ENCODE measurements at regions not wholly inside any gene's neighbourhood (a gene's known extent, or its start where the extent isn't known, plus 50 kb on each side); places are given as distances from the start of the nearest gene placed in this dataset.

DNA sequence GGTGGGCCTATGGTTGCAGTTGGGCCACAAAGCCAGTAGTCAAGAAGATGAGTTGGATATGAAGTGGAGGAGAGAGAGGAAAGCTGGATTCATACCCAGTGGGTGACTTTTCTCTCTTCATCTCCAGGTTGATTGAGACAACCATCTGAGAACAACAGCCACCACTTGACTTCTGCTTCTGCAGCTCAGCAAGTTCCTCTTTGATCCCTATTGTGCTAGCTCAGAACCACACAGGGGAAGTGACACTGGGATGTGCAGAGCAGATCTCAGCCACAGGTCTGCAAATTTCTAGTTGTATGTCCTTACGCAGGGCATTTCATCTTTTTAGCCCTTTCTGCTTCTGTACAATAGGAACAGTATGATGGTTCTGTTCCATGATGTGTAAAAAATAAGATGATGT is 459.2 kb upstream of the ARRDC4 start:
- TF ChIP-seq, protein P1, sequence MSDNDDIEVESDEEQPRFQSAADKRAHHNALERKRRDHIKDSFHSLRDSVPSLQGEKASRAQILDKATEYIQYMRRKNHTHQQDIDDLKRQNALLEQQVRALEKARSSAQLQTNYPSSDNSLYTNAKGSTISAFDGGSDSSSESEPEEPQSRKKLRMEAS (CRISPR knock-in tag; IDR thresholded peaks at IDR 0.05), result no peak
- TF ChIP-seq, protein P2, sequence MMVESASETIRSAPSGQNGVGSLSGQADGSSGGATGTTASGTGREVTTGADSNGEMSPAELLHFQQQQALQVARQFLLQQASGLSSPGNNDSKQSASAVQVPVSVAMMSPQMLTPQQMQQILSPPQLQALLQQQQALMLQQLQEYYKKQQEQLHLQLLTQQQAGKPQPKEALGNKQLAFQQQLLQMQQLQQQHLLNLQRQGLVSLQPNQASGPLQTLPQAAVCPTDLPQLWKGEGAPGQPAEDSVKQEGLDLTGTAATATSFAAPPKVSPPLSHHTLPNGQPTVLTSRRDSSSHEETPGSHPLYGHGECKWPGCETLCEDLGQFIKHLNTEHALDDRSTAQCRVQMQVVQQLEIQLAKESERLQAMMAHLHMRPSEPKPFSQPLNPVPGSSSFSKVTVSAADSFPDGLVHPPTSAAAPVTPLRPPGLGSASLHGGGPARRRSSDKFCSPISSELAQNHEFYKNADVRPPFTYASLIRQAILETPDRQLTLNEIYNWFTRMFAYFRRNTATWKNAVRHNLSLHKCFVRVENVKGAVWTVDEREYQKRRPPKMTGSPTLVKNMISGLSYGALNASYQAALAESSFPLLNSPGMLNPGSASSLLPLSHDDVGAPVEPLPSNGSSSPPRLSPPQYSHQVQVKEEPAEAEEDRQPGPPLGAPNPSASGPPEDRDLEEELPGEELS (CRISPR knock-in tag; IDR thresholded peaks at IDR 0.05), result no peak
- TF ChIP-seq, protein P3, sequence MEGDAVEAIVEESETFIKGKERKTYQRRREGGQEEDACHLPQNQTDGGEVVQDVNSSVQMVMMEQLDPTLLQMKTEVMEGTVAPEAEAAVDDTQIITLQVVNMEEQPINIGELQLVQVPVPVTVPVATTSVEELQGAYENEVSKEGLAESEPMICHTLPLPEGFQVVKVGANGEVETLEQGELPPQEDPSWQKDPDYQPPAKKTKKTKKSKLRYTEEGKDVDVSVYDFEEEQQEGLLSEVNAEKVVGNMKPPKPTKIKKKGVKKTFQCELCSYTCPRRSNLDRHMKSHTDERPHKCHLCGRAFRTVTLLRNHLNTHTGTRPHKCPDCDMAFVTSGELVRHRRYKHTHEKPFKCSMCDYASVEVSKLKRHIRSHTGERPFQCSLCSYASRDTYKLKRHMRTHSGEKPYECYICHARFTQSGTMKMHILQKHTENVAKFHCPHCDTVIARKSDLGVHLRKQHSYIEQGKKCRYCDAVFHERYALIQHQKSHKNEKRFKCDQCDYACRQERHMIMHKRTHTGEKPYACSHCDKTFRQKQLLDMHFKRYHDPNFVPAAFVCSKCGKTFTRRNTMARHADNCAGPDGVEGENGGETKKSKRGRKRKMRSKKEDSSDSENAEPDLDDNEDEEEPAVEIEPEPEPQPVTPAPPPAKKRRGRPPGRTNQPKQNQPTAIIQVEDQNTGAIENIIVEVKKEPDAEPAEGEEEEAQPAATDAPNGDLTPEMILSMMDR (IDR thresholded peaks at IDR 0.05), result no peak
- TF ChIP-seq CREM (CRISPR knock-in tag; IDR thresholded peaks at IDR 0.05), result no peak
- TF ChIP-seq ATF1 (CRISPR knock-in tag; IDR thresholded peaks at IDR 0.05), result no peak
- TF ChIP-seq, protein P4, sequence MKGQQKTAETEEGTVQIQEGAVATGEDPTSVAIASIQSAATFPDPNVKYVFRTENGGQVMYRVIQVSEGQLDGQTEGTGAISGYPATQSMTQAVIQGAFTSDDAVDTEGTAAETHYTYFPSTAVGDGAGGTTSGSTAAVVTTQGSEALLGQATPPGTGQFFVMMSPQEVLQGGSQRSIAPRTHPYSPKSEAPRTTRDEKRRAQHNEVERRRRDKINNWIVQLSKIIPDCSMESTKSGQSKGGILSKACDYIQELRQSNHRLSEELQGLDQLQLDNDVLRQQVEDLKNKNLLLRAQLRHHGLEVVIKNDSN (CRISPR knock-in tag; IDR thresholded peaks at IDR 0.05), result no peak
- TF ChIP-seq, protein P5, sequence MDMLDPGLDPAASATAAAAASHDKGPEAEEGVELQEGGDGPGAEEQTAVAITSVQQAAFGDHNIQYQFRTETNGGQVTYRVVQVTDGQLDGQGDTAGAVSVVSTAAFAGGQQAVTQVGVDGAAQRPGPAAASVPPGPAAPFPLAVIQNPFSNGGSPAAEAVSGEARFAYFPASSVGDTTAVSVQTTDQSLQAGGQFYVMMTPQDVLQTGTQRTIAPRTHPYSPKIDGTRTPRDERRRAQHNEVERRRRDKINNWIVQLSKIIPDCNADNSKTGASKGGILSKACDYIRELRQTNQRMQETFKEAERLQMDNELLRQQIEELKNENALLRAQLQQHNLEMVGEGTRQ (CRISPR knock-in tag; IDR thresholded peaks at IDR 0.05), result no peak
- no peak for TF ChIP-seq ZNF232 (CRISPR knock-in tag; IDR thresholded peaks at IDR 0.05)
- TF ChIP-seq, protein P6, sequence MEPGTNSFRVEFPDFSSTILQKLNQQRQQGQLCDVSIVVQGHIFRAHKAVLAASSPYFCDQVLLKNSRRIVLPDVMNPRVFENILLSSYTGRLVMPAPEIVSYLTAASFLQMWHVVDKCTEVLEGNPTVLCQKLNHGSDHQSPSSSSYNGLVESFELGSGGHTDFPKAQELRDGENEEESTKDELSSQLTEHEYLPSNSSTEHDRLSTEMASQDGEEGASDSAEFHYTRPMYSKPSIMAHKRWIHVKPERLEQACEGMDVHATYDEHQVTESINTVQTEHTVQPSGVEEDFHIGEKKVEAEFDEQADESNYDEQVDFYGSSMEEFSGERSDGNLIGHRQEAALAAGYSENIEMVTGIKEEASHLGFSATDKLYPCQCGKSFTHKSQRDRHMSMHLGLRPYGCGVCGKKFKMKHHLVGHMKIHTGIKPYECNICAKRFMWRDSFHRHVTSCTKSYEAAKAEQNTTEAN (CRISPR knock-in tag; IDR thresholded peaks at IDR 0.05), result no peak
- TF ChIP-seq ZNF263 (CRISPR knock-in tag; IDR thresholded peaks at IDR 0.05; ENCODE audit: low read depth), result no peak

Measured in WTC11 (cell line).